ENCODE measurements at regions not wholly inside any gene's neighbourhood (a gene's known extent, or its start where the extent isn't known, plus 50 kb on each side); places are given as distances from the start of the nearest gene placed in this dataset.

- H3K9ac ChIP-seq (ENCODE audit: low read depth in 1 of 2, low read length in 2 of 2), result no peak overlapping the region
Observed at GRCh38 chr16:35559911-35560636, 2100.7 kb downstream of the TP53TG3F start.

GRCh38 chr16:35560637-35560984 is 2101.2 kb downstream of the TP53TG3F start:
- H3K27ac ChIP-seq (ENCODE audit: low read depth, low read length), result no peak overlapping the region
- H3K9me3 ChIP-seq (ENCODE audit: control insufficient read depth in 1 of 2, low read length in 2 of 2), result peaks cover 0 to 23% of the 10 kb centered on the region in 2 donors
- H3K4me3 ChIP-seq (ENCODE audit: low read depth in 1 of 2, low read length in 2 of 2), result no peak overlapping the region
- H3K36me3 ChIP-seq (ENCODE audit: control insufficient read depth in 1 of 2, insufficient read depth in 2 of 2, low read length in 2 of 2), result no peaks in the 10 kb centered on the region
- H3K27me3 ChIP-seq (ENCODE audit: control insufficient read depth in 1 of 2, insufficient read depth in 2 of 2, low read length in 2 of 2), result no peaks in the 10 kb centered on the region
- no peaks in the 10 kb centered on the region for H3K4me1 ChIP-seq (ENCODE audit: control insufficient read depth in 1 of 2, insufficient read depth in 2 of 2, low read length in 2 of 2)
- no peak overlapping the region for H3K9ac ChIP-seq (ENCODE audit: low read depth in 1 of 2, low read length in 2 of 2)

More at GRCh38 chr16:35559911-35560636, 2100.7 kb downstream of the TP53TG3F start:
- H3K4me1 ChIP-seq (ENCODE audit: control insufficient read depth in 1 of 2, insufficient read depth in 2 of 2, low read length in 2 of 2), result no peaks in the 10 kb centered on the region
- H3K9me3 ChIP-seq (ENCODE audit: control insufficient read depth in 1 of 2, low read length in 2 of 2), result peaks cover 0 to 19% of the 10 kb centered on the region in 2 donors
- H3K4me3 ChIP-seq (ENCODE audit: low read depth in 1 of 2, low read length in 2 of 2), result no peak overlapping the region
- no peaks in the 10 kb centered on the region for H3K27me3 ChIP-seq (ENCODE audit: control insufficient read depth in 1 of 2, insufficient read depth in 2 of 2, low read length in 2 of 2)
- H3K27ac ChIP-seq (ENCODE audit: low read depth, low read length), result no peak overlapping the region
- no peaks in the 10 kb centered on the region for H3K36me3 ChIP-seq (ENCODE audit: control insufficient read depth in 1 of 2, insufficient read depth in 2 of 2, low read length in 2 of 2)

- Histone ChIP-seq H3K4me1 (ENCODE audit: control insufficient read depth in 1 of 2, insufficient read depth in 2 of 2, low read length in 2 of 2) (no peaks in the 10 kb centered on the region), H3K9ac (ENCODE audit: low read depth in 1 of 2, low read length in 2 of 2) (no peak overlapping the region), H3K4me3 (ENCODE audit: low read depth in 1 of 2, low read length in 2 of 2) (no peak overlapping the region), H3K27me3 (ENCODE audit: control insufficient read depth in 1 of 2, insufficient read depth in 2 of 2, low read length in 2 of 2) (no peaks in the 10 kb centered on the region), H3K27ac (ENCODE audit: low read depth, low read length) (no peak overlapping the region), H3K9me3 (ENCODE audit: control insufficient read depth in 1 of 2, low read length in 2 of 2) (peaks cover 0 to 24% of the 10 kb centered on the region in 2 donors), H3K36me3 (ENCODE audit: control insufficient read depth in 1 of 2, insufficient read depth in 2 of 2, low read length in 2 of 2) (no peaks in the 10 kb centered on the region)
Observed at GRCh38 chr16:35561346-35561745, 2101.9 kb downstream of the TP53TG3F start.

- Histone ChIP-seq H3K27ac (ENCODE audit: low read depth, low read length) (no peak overlapping the region), H3K9me3 (ENCODE audit: control insufficient read depth in 1 of 2, low read length in 2 of 2) (peaks cover 0 to 28% of the 10 kb centered on the region in 2 donors), H3K4me1 (ENCODE audit: control insufficient read depth in 1 of 2, insufficient read depth in 2 of 2, low read length in 2 of 2) (no peaks in the 10 kb centered on the region), H3K27me3 (ENCODE audit: control insufficient read depth in 1 of 2, insufficient read depth in 2 of 2, low read length in 2 of 2) (no peaks in the 10 kb centered on the region), H3K9ac (ENCODE audit: low read depth in 1 of 2, low read length in 2 of 2) (no peak overlapping the region), H3K4me3 (ENCODE audit: low read depth in 1 of 2, low read length in 2 of 2) (no peak overlapping the region), H3K36me3 (ENCODE audit: control insufficient read depth in 1 of 2, insufficient read depth in 2 of 2, low read length in 2 of 2) (no peaks in the 10 kb centered on the region)
Observed at GRCh38 chr16:35562471-35562870, 2103.1 kb downstream of the TP53TG3F start.

- H3K4me3 ChIP-seq (ENCODE audit: low read depth in 1 of 2, low read length in 2 of 2), result no peak overlapping the region
- H3K27ac ChIP-seq (ENCODE audit: low read depth, low read length), result no peak overlapping the region
- H3K9me3 ChIP-seq (ENCODE audit: control insufficient read depth in 1 of 2, low read length in 2 of 2), result peaks cover 0 to 29% of the 10 kb centered on the region in 2 donors
- no peaks in the 10 kb centered on the region for H3K4me1 ChIP-seq (ENCODE audit: control insufficient read depth in 1 of 2, insufficient read depth in 2 of 2, low read length in 2 of 2)
- H3K9ac ChIP-seq (ENCODE audit: low read depth in 1 of 2, low read length in 2 of 2), result no peak overlapping the region
- no peaks in the 10 kb centered on the region for H3K27me3 ChIP-seq (ENCODE audit: control insufficient read depth in 1 of 2, insufficient read depth in 2 of 2, low read length in 2 of 2)
- no peaks in the 10 kb centered on the region for H3K36me3 ChIP-seq (ENCODE audit: control insufficient read depth in 1 of 2, insufficient read depth in 2 of 2, low read length in 2 of 2)
Observed at GRCh38 chr16:35562919-35563318, 2103.5 kb downstream of the TP53TG3F start.

GRCh38 chr16:35564148-35564547 is 2104.7 kb downstream of the TP53TG3F start:
- Histone ChIP-seq H3K27me3 (ENCODE audit: control insufficient read depth in 1 of 2, insufficient read depth in 2 of 2, low read length in 2 of 2) (no peaks in the 10 kb centered on the region), H3K36me3 (ENCODE audit: control insufficient read depth in 1 of 2, insufficient read depth in 2 of 2, low read length in 2 of 2) (no peaks in the 10 kb centered on the region), H3K9ac (ENCODE audit: low read depth in 1 of 2, low read length in 2 of 2) (no peak overlapping the region), H3K4me1 (ENCODE audit: control insufficient read depth in 1 of 2, insufficient read depth in 2 of 2, low read length in 2 of 2) (no peaks in the 10 kb centered on the region), H3K27ac (ENCODE audit: low read depth, low read length) (no peak overlapping the region), H3K4me3 (ENCODE audit: low read depth in 1 of 2, low read length in 2 of 2) (no peak overlapping the region), H3K9me3 (ENCODE audit: control insufficient read depth in 1 of 2, low read length in 2 of 2) (peaks cover 0 to 32% of the 10 kb centered on the region in 2 donors)

GRCh38 chr16:35564889-35565288 is 2105.5 kb downstream of the TP53TG3F start:
- Histone ChIP-seq H3K36me3 (ENCODE audit: control insufficient read depth in 1 of 2, insufficient read depth in 2 of 2, low read length in 2 of 2) (no peaks in the 10 kb centered on the region), H3K27ac (ENCODE audit: low read depth, low read length) (no peak overlapping the region), H3K9me3 (ENCODE audit: control insufficient read depth in 1 of 2, low read length in 2 of 2) (peaks cover 0 to 38% of the 10 kb centered on the region in 2 donors)

GRCh38 chr16:35565626-35566025 is 2106.2 kb downstream of the TP53TG3F start:
- Histone ChIP-seq H3K4me1 (ENCODE audit: control insufficient read depth in 1 of 2, insufficient read depth in 2 of 2, low read length in 2 of 2) (no peaks in the 10 kb centered on the region), H3K9me3 (ENCODE audit: control insufficient read depth in 1 of 2, low read length in 2 of 2) (peaks cover 0 to 40% of the 10 kb centered on the region in 2 donors), H3K36me3 (ENCODE audit: control insufficient read depth in 1 of 2, insufficient read depth in 2 of 2, low read length in 2 of 2) (no peaks in the 10 kb centered on the region), H3K9ac (ENCODE audit: low read depth in 1 of 2, low read length in 2 of 2) (no peak overlapping the region), H3K27ac (ENCODE audit: low read depth, low read length) (no peak overlapping the region), H3K27me3 (ENCODE audit: control insufficient read depth in 1 of 2, insufficient read depth in 2 of 2, low read length in 2 of 2) (no peaks in the 10 kb centered on the region), H3K4me3 (ENCODE audit: low read depth in 1 of 2, low read length in 2 of 2) (no peak overlapping the region)

More at GRCh38 chr16:35564889-35565288, 2105.5 kb downstream of the TP53TG3F start:
- H3K27me3 ChIP-seq (ENCODE audit: control insufficient read depth in 1 of 2, insufficient read depth in 2 of 2, low read length in 2 of 2), result no peaks in the 10 kb centered on the region
- H3K4me3 ChIP-seq (ENCODE audit: low read depth in 1 of 2, low read length in 2 of 2), result no peak overlapping the region
- no peak overlapping the region for H3K9ac ChIP-seq (ENCODE audit: low read depth in 1 of 2, low read length in 2 of 2)
- H3K4me1 ChIP-seq (ENCODE audit: control insufficient read depth in 1 of 2, insufficient read depth in 2 of 2, low read length in 2 of 2), result no peaks in the 10 kb centered on the region

GRCh38 chr16:35569413-35569812 is 2110.0 kb downstream of the TP53TG3F start:
- Histone ChIP-seq H3K27ac (ENCODE audit: low read depth, low read length) (no peak overlapping the region), H3K4me3 (ENCODE audit: low read depth in 1 of 2, low read length in 2 of 2) (no peak overlapping the region), H3K9ac (ENCODE audit: low read depth in 1 of 2, low read length in 2 of 2) (no peak overlapping the region), H3K9me3 (ENCODE audit: control insufficient read depth in 1 of 2, low read length in 2 of 2) (peaks cover 0 to 44% of the 10 kb centered on the region in 2 donors), H3K36me3 (ENCODE audit: control insufficient read depth in 1 of 2, insufficient read depth in 2 of 2, low read length in 2 of 2) (no peaks in the 10 kb centered on the region), H3K4me1 (ENCODE audit: control insufficient read depth in 1 of 2, insufficient read depth in 2 of 2, low read length in 2 of 2) (no peaks in the 10 kb centered on the region), H3K27me3 (ENCODE audit: control insufficient read depth in 1 of 2, insufficient read depth in 2 of 2, low read length in 2 of 2) (no peaks in the 10 kb centered on the region)

GRCh38 chr16:35570946-35571345 is 2111.5 kb downstream of the TP53TG3F start:
- Histone ChIP-seq H3K36me3 (ENCODE audit: control insufficient read depth in 1 of 2, insufficient read depth in 2 of 2, low read length in 2 of 2) (no peaks in the 10 kb centered on the region), H3K9me3 (ENCODE audit: control insufficient read depth in 1 of 2, low read length in 2 of 2) (peaks cover 0 to 42% of the 10 kb centered on the region in 2 donors), H3K27me3 (ENCODE audit: control insufficient read depth in 1 of 2, insufficient read depth in 2 of 2, low read length in 2 of 2) (no peaks in the 10 kb centered on the region), H3K9ac (ENCODE audit: low read depth in 1 of 2, low read length in 2 of 2) (no peak overlapping the region), H3K4me3 (ENCODE audit: low read depth in 1 of 2, low read length in 2 of 2) (no peak overlapping the region), H3K27ac (ENCODE audit: low read depth, low read length) (no peak overlapping the region), H3K4me1 (ENCODE audit: control insufficient read depth in 1 of 2, insufficient read depth in 2 of 2, low read length in 2 of 2) (no peaks in the 10 kb centered on the region)
